ENCODE measurements at regions not wholly inside any gene's neighbourhood (a gene's known extent, or its start where the extent isn't known, plus 50 kb on each side); places are given as distances from the start of the nearest gene placed in this dataset.
"Not testable (repeated sequence)": the region's sequence is repeated elsewhere in the genome, so short reads cannot be mapped to it uniquely, and the experiment has no call there.

DNA sequence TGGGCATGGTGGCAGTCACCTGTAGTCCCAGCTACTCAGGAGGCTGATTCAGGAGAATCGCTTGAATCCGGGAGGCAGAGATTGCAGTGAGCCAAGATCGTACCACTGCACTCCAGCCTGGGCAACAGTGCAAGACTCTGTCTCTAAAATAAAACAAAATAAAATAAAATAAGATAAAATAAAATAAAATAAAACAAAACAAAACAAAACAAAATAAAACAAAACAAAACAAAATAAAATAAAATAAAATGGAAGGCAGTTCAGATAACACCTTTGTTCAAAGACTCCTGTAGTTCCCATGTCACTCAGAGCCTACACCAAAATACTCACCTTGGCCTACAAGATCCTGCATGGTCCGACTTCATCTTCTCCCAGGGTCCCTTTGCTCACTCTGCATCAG lies 61.3 kb downstream of the SYF2 start:
- not testable (repeated sequence) for DNase-seq

GRCh38 chr1:25170439-25170838 lies 61.9 kb downstream of the SYF2 start:
- no peak for DNase-seq

- DNase-seq, result no peak
These were observed 62.7 kb downstream of the SYF2 start for GRCh38 chr1:25169610-25170009.

DNA sequence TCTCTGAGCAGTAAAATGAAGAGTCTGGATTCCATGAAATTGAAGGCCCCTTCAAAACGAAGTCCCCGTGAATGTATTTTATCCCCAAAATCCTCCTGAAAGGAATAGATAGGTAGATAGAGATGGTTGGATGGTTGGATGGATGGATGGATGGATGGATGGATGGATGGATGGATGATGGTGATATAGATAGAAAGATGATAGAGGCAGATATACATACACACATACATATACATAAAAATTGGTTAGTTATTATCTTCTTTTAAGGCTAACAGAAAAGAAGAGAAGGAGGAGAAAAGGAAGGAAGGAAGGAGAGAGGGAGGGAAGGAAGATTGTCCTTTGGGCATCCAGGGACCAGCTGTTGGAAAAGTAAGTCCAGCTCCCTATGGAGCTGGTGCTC lies 63.1 kb downstream of the SYF2 start:
- DNase-seq, result no peak

DNA sequence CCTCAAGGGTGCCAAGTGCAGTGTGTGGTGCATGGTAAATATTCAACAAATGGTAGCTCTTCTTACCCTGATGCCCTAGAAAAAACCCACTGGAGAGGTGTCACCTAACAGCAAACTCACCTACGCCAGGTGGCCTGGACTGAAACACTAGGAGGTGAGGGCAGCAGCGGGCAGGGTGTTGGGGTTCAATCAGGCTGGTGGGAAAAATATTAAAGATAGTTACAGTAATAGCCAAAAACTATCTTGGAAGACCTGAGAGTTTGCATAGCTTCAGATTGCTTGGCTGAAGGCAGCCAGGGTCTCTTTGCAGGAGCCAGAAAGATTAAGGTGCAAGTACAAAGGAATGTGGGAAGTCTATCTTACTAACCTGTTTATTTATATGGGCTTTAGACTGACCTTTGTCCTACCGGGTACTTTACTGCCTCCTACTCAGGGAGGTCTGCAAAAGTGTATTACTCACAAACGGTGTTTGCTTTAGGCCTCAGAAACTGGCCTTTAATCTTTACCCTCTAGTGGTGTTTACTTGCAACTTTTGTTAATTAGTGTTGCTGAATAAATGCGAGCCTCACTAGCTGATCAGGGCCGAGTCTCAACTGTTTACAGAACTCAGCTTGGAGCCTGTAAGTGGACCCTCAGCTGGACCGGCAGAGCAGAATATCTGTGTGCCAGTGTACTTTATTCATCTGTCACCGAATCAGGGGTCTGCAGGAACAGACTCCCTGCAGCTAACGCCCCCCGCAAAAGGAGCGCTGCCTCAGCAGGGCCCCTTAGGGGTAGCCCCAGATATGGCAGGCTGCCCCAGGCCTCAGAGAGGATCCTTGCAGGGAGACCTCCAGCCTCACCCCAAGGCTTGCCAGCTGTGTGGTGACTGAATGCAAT lies 63.9 kb downstream of the SYF2 start:
- no peak for DNase-seq

GRCh38 chr1:25167269-25168192 lies 64.8 kb downstream of the SYF2 start:
- DNase-seq, result no peak

DNA sequence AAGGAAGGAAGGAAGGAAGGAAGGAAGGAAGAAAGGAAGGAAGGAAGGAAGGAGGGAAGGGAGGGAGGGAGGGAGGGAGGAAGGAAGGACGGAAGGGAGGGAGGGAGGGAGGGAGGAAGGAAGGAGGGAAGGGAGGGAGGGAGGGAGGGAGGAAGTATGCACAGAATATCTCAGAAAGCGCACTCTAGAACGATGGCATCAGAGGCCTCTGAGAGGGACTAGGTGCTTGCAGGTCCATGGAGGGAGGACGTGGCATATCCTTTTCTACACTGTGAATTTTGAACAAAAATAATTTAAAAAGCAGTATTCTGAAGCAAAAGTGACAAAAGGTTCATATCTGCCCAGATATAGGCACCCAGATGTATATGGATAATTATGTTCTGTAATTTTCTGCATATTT lies 65.5 kb downstream of the SYF2 start:
- no peak for DNase-seq

GRCh38 chr1:25163986-25164385 lies 68.3 kb downstream of the SYF2 start:
- no peak for DNase-seq

GRCh38 chr1:25161981-25162380 lies 70.3 kb downstream of the SYF2 start:
- no peak for DNase-seq

GRCh38 chr1:25157846-25158245 lies 74.5 kb downstream of the SYF2 start:
- DNase-seq, result no peak

DNA sequence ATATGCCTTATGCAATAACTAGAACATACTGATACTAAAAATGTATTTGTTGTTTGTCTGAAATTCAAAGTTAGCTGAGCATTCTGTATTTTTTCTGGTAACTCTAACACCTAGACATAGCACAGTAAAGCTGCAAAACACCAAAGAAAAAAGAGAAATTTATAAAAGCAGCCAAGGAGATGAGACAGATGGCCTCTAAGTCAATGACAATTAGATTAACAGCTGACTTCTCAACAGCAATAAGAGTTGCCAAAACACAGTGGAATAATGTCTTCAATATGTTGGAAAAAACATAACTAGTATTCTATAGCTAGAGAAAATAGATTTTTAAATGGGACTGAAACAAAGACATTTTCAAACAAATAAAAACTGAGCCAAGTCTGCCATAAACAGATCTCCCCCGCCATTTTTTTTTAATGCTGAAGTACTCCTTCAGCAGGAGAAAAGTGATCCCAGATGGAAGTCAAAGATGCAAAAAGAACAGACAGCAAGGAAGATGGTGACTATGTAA lies 81.3 kb downstream of the SYF2 start:
- no peak for DNase-seq

DNA sequence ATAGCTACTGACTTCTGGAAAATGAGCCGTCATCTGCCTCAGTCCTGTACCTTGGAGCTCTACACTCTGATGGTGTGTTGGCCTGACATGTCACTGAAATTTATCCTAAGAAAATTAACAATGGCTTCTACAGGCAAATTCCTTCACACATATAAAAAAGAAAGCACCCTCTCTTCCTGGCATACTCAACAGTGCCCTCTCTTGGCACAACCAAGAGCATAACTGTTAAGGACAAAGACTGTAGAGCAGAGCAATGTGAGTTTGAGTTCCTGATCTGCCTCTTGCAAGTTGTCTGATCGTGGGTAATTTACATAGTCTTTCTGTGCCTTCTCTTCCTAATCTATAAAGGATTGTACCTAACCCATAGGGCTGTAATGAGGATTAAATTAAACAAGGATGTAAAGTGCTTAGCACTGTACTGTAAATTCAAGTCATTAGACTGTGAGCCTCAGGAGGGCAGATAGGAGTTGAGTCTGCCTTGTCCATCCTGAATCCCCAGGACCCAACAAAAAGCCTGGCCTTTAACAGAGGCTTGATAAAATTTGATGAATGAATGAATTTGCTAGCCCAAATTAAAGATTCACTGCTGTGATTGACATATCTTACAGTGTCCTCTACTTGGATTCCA lies 83.5 kb downstream of the SYF2 start:
- no peak for DNase-seq

GRCh38 chr1:25146451-25146855 lies 85.8 kb downstream of the SYF2 start:
- no peak for DNase-seq

DNA sequence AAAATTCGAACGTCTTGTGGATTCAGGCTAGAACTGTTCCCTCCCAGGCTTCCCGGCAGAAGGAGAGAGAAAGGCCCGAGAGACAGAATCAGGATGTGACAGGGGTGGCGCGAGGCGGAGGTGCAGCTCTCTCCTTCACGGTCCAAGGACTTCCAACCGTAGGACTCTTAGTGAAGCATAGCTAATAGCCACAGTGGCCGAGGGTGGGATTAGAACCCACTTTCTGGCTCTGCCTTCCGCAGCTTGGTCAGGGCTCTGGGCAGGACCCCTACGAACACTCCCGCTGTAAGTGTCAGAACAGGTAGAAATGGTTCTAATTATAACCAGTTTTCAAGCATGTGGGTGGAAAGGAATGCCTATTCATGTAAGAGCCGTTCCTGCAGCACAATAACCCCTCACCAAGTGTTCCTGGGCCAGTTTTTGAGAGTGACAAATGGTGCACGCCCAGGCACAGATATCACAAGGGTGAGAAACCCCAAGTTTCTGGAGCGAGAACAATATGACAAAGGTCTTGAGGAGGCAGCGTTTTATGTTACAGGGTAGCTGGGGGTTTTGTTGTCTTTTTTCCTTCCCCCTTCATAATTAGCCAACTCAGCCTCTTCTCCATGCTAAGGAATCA lies 86.4 kb downstream of the SYF2 start:
- no peak for DNase-seq

DNA sequence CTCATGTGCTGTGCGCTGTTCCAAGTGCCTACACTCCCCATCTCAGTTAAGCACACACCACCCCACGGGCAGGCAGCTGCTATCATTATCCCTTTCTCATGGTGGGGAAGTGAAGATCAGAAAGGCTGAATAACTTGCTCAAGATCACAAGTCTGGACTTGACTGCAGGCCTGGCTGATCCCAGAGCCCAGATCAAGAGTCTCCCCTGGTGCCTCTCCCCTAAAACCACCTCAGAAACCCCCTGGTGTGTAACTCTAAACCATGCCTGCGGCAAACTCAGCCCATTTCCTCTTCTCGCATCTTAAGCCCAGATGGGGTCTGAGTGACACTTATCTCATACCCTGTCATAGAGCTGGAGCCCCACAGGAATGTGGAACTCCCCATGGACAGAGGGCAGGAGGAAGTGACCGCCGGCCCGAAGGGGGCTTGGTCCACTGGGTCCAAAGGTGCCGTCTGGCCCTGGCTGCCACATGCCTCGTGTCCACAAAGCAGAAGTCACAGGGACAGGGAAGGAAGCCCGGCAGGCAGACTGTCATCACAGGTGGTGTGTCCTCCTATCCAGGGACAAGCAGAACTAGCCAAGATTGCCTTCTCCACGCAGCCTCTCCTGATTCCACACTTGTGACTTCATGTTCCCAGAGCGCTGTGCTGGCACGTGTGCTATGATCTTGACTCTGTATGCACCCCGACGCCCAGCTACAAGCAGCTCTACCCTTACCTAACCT lies 92.1 kb downstream of the SYF2 start:
- DNase-seq, result no peak

- no peak for DNase-seq
These were observed 94.5 kb downstream of the SYF2 start for GRCh38 chr1:25137521-25138395.

- DNase-seq, result no peak
These were observed 95.2 kb downstream of the SYF2 start for GRCh38 chr1:25137106-25137505.

DNA sequence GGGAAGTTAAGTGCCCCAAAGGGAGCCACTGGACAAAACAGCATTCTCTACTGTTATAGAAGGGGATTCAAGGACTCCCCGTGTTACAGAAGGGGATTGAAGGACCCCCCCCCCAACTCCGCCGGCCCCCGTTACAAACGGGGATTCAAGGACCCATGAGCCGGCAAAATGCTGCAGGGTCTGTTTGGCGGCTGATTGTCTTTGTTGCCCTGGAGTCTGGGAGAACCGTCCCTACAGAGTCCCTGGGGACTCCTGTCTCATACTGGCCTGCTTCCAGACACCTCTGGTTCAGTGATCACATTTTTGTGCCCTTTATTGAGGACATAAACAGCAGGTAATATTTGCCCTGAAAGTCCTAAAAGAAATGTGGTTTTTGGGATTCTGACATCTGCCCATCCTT lies 96.4 kb downstream of the SYF2 start:
- no peak for DNase-seq

- no peak for DNase-seq
These were observed 97.4 kb downstream of the SYF2 start for GRCh38 chr1:25134801-25135461.

GRCh38 chr1:25134307-25134706 lies 98.0 kb downstream of the SYF2 start:
- no peak for DNase-seq
